Cardiac fibroblast (primary cell): ENCODE measurements at regions not wholly inside any gene's neighbourhood (a gene's known extent, or its start where the extent isn't known, plus 50 kb on each side); places are given as distances from the start of the nearest gene placed in this dataset.

Experiments
- DNase-seq, 2 donors: peaks; one replicate each; pipeline versions ENCODE4 v3.0.0 to v3.0.0-alpha.2; 2010; ENCODE audit warnings: low read depth in 2 of 2
- H3K4me3 ChIP-seq, 2 donors: replicated peaks in 1 of 2; 1 replicate in 1 of 2; 2 replicates in 1 of 2; pipeline ENCODE4 v1.5.1; 2011; ENCODE audit warnings: low read depth in 2 of 2, low read length in 2 of 2, mild to moderate bottlenecking in 2 of 2, moderate library complexity in 1 of 2
- TF ChIP-seq, protein P1 (sequence below): IDR thresholded peaks from one replicate; pipeline ENCODE4 v1.5.1; 2011; ENCODE audit warnings: low read depth, mild to moderate bottlenecking, low read length, inconsistent platforms

DNA sequence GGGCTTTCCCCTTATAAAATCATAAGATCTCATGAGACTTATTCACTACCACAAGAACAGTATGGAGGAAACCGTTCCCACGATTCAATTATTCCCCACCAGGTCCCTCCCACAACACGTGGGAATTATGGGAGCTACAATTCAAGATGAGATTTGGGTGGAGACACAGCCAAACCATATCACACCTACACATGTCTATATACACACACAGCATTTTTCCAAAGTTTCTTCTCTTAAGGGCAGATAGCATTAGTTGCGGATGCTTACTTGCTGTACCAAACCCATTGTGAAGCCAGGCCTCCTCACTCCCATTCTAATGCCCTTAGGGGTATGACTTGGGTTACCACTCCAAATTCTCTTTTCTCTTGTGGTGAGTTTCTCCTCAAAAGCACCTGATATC is 104.1 kb upstream of the RAP1B start:
- no peak overlapping the region for H3K4me3 ChIP-seq
- no peak for DNase-seq
- TF ChIP-seq, protein P1, sequence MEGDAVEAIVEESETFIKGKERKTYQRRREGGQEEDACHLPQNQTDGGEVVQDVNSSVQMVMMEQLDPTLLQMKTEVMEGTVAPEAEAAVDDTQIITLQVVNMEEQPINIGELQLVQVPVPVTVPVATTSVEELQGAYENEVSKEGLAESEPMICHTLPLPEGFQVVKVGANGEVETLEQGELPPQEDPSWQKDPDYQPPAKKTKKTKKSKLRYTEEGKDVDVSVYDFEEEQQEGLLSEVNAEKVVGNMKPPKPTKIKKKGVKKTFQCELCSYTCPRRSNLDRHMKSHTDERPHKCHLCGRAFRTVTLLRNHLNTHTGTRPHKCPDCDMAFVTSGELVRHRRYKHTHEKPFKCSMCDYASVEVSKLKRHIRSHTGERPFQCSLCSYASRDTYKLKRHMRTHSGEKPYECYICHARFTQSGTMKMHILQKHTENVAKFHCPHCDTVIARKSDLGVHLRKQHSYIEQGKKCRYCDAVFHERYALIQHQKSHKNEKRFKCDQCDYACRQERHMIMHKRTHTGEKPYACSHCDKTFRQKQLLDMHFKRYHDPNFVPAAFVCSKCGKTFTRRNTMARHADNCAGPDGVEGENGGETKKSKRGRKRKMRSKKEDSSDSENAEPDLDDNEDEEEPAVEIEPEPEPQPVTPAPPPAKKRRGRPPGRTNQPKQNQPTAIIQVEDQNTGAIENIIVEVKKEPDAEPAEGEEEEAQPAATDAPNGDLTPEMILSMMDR: no peak

DNA sequence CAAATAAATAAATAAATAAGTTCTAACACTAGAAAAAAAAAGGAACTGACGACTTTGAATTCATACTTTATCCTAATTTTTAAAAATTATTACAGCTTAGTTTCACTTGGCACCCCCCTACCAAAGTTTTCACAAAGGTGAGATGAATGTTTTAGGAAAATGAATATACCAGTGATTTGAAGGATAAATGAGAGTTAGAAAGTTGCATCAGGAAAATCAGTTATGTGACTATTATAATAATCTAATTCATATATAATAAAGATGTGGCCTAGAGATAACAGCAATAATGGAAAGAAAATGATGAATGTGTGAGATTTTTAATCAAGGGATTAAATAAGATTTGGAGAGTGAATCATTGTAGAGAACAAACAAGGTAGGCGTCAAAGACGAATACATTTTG is 103.0 kb upstream of the RAP1B start:
- no peak overlapping the region for H3K4me3 ChIP-seq
- TF ChIP-seq, protein P1: no peak
- no peak for DNase-seq

DNA sequence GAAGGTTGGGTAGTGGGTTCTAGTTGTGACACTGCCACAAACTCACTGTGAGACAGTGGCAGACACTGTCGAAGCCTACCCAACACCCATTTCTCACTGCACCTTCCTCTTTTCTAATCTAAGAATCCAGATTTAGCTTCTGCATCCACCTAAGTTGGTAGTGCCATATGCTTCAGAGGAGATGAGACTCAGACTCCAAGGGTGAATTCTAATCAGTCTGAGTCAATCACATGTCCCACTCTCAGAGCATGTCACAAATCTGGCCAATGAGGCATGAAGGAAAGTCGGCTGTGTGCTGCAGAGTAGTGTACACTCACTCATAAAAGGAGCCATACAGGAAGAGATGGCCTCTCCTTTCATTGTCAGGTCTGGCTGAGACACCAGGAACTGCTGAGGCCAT is 102.1 kb upstream of the RAP1B start:
- H3K4me3 ChIP-seq: no peak overlapping the region
- DNase-seq: no peak
- TF ChIP-seq, protein P1: no peak

DNA sequence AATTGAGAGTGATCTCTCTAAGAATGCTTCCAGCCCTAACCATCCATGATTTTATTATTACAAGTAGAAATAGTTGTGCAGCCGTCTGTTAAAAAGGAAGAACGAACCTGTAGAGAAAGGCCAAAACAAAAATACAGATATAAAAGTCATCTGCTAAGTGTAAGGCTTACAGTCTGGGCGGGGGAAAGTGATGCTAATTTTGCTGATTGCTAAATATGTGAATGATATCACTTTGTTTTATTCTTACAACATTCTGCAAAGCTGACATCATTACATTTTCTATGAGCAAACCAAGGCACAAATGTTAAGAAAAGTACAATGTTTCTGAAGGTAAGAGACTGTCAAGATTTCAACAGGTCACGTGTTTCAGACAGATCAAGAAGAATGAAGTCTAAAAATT is 101.5 kb upstream of the RAP1B start:
- TF ChIP-seq, protein P1: no peak
- no peak for DNase-seq
- H3K4me3 ChIP-seq: no peak overlapping the region

DNA sequence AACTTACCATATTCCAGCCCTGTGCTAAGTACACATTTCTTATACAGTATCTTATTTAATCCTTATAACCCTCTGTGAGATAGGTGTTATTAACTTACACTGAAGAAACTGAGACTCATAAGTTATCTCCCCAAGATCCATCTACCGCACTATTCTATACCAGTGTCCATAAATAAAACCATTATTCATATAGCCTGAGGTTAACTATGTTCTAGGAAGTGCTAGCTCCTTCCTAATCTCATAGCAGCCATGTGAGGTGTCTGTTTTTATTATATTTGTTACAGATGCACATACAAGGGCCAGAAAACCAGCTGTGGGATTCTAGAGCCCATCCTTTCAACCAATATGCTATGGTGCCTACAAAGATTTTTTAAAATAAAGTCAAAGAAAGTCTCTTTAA is 100.3 kb upstream of the RAP1B start:
- TF ChIP-seq, protein P1: no peak
- no peak overlapping the region for H3K4me3 ChIP-seq
- DNase-seq: no peak

DNA sequence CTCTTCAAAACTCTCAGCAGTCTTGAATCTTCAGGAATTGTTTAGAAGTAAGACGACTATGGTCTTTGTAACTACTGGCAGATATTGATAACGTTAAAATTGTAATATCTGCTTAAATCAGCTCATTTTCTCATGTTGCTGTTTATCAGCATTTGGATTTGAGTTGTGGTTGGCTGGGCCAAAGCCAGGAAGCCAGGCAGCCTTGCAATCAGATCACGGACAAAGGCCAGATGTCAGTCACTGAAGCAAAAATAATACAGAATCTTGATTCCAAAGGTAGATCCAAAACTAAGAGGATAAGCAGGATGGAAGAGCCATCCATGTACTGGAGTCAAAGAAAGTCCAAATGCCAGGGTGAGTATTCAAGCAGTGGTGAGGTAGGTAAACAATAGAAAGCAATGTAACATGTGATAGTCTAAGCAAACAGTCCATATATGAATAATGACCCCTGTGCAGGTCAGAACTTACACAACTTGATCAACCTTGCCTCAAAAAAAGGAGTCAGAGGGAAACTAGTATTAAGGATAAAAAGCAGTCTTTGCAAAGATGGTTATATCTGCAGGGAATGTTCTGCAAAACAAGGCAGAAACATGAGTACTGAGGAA is 95.8 kb upstream of the RAP1B start:
- DNase-seq: no peak
- H3K4me3 ChIP-seq: no peak overlapping the region
- TF ChIP-seq, protein P1: no peak

DNA sequence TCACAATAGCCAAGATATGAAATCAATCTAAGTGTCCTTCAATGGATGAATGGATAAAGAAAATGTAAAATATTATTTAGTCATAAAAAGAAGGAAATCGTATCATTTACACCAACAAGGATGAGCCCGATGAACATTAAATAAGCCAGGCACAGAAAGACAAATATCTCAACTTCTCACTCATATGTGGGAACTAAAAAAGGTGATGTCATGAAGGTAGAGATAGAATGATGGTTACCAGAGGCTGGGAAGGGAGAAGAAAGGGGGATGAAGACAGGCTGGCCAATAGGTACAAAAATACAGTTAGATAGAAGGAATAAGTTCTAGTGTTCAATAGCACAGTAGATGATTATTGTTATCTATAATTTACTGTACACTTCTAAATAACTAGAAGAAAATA is 94.9 kb upstream of the RAP1B start:
- no peak for DNase-seq
- no peak overlapping the region for H3K4me3 ChIP-seq
- TF ChIP-seq, protein P1: no peak
